H9 (cell line): ENCODE measurements at regions not wholly inside any gene's neighbourhood (a gene's known extent, or its start where the extent isn't known, plus 50 kb on each side); places are given as distances from the start of the nearest gene placed in this dataset.

Experiments used
- DNase-seq: peaks from one replicate; pipeline ENCODE4 v3.0.0-alpha.2; 2017
- H2AFZ ChIP-seq: one replicate; pipeline ENCODE4 v1.6.1; 2013; ENCODE audit warnings: mild to moderate bottlenecking, low read length, control low read depth, moderate library complexity
- H2AK5ac ChIP-seq: 2 replicates; pipeline ENCODE4 v1.6.1; 2013; ENCODE audit warnings: low read length, control low read depth, mixed read lengths; ENCODE audit not compliant: insufficient read length
- H2BK120ac ChIP-seq: one replicate; pipeline ENCODE4 v1.6.1; 2013; ENCODE audit warnings: low read depth, mild to moderate bottlenecking, low read length, control low read depth, inconsistent platforms; ENCODE audit not compliant: poor library complexity, severe bottlenecking
- H2BK12ac ChIP-seq: 2 replicates; pipeline ENCODE4 v1.6.1; 2013; ENCODE audit warnings: low read length, control low read depth, mixed read lengths, low read depth; ENCODE audit not compliant: insufficient read length
- H2BK15ac ChIP-seq: 2 replicates; pipeline ENCODE4 v1.6.1; 2013; ENCODE audit warnings: low read depth, low read length, control low read depth
- H2BK20ac ChIP-seq: one replicate; pipeline ENCODE4 v1.6.1; 2013; ENCODE audit warnings: low read depth, mild to moderate bottlenecking, low read length, control low read depth, inconsistent platforms; ENCODE audit not compliant: poor library complexity, severe bottlenecking
- H2BK5ac ChIP-seq: 2 replicates; pipeline ENCODE4 v1.6.1; 2013; ENCODE audit warnings: low read length, control low read depth, mixed read lengths; ENCODE audit not compliant: insufficient read length
- H3K14ac ChIP-seq: 2 replicates; pipeline ENCODE4 v1.6.1; 2013; ENCODE audit warnings: low read length, control low read depth; ENCODE audit not compliant: insufficient read depth
- H3K18ac ChIP-seq: 2 replicates; pipeline ENCODE4 v1.6.1; 2013; ENCODE audit warnings: low read depth, mild to moderate bottlenecking, mixed read lengths, low read length, control low read depth; ENCODE audit not compliant: insufficient read length
- H3K23ac ChIP-seq: 2 replicates; pipeline ENCODE4 v1.6.1; 2013; ENCODE audit warnings: low read length, control low read depth, mixed read lengths, low read depth; ENCODE audit not compliant: insufficient read length
- H3K23me2 ChIP-seq: 2 replicates; pipeline ENCODE4 v1.6.1; 2013; ENCODE audit warnings: low read depth, mild to moderate bottlenecking, mixed read lengths, low read length, control low read depth; ENCODE audit not compliant: insufficient read length, poor library complexity, severe bottlenecking
- H3K27ac ChIP-seq: 2 replicates; pipeline ENCODE4 v1.5.1; 2013; ENCODE audit warnings: low read length, control low read depth, mixed read lengths, low read depth; ENCODE audit not compliant: insufficient read length
- H3K27me3 ChIP-seq: 2 replicates; pipeline ENCODE4 v1.6.1; 2013; ENCODE audit warnings: low read length, control low read depth, inconsistent platforms; ENCODE audit not compliant: insufficient read depth
- H3K4ac ChIP-seq: 2 replicates; pipeline ENCODE4 v1.6.1; 2013; ENCODE audit warnings: low read depth, mild to moderate bottlenecking, control low read depth, inconsistent platforms, low read length, moderate library complexity
- H3K4me1 ChIP-seq: 2 replicates; pipeline ENCODE4 v1.6.1; 2013; ENCODE audit warnings: low read length, control low read depth, inconsistent platforms; ENCODE audit not compliant: insufficient read depth
- H3K4me2 ChIP-seq: 2 replicates; pipeline ENCODE4 v1.6.1; 2013; ENCODE audit warnings: low read length, control low read depth, mixed read lengths; ENCODE audit not compliant: insufficient read length, insufficient read depth
- H3K56ac ChIP-seq: 2 replicates; pipeline ENCODE4 v1.6.1; 2013; ENCODE audit warnings: low read depth, mild to moderate bottlenecking, mixed read lengths, low read length, control low read depth; ENCODE audit not compliant: insufficient read length
- H3K79me1 ChIP-seq: 2 replicates; pipeline ENCODE4 v1.6.1; 2013; ENCODE audit warnings: low read depth, mild to moderate bottlenecking, moderate library complexity, low read length, control low read depth, inconsistent platforms; ENCODE audit not compliant: insufficient read depth, poor library complexity, severe bottlenecking
- H3K79me2 ChIP-seq: 2 replicates; pipeline ENCODE4 v1.6.1; 2013; ENCODE audit warnings: low read length, control low read depth, inconsistent platforms; ENCODE audit not compliant: insufficient read depth
- H3K9ac ChIP-seq: 2 replicates; pipeline ENCODE4 v1.6.1; 2013; ENCODE audit warnings: low read length, control low read depth, mixed read lengths; ENCODE audit not compliant: insufficient read length; ENCODE audit errors: extremely low read depth
- H3K9me3 ChIP-seq: one replicate; pipeline ENCODE4 v1.6.1; 2013; ENCODE audit warnings: low read depth, low read length, inconsistent platforms; ENCODE audit not compliant: control insufficient read depth
- H3T11ph ChIP-seq: one replicate; pipeline ENCODE4 v1.6.1; 2013; ENCODE audit warnings: mild to moderate bottlenecking, low read length, control low read depth, inconsistent platforms
- H4K20me1 ChIP-seq: one replicate; pipeline ENCODE4 v1.6.1; 2013; ENCODE audit not compliant: control insufficient read depth, insufficient read length, insufficient read depth
- H4K5ac ChIP-seq: 2 replicates; pipeline ENCODE4 v1.6.1; 2013; ENCODE audit warnings: low read depth, mild to moderate bottlenecking, mixed read lengths, low read length, control low read depth; ENCODE audit not compliant: insufficient read length
- H4K8ac ChIP-seq: replicated peaks from 2 replicates; pipeline ENCODE4 v1.6.1; 2013; ENCODE audit warnings: low read length, control low read depth, mixed read lengths, low read depth; ENCODE audit not compliant: insufficient read length
- H4K91ac ChIP-seq: 2 replicates; pipeline ENCODE4 v1.6.1; 2013; ENCODE audit warnings: low read depth, mild to moderate bottlenecking, moderate library complexity, mixed read lengths, low read length, control low read depth; ENCODE audit not compliant: insufficient read length
- H3K27ac Mint-ChIP-seq, 3 experiments: 2 replicates in 2 of 3; 3 replicates in 1 of 3; pipeline ENCODE4 v1.8.0; 2020 to 2021; ENCODE audit warnings: mixed read lengths in 3 of 3, mild to moderate bottlenecking in 1 of 3, moderate library complexity in 1 of 3
- H3K27me3 Mint-ChIP-seq: 2 replicates; pipeline ENCODE4 v1.8.0; 2021; ENCODE audit warnings: low read depth, mild to moderate bottlenecking, moderate library complexity, mixed read lengths
- H3K36me3 Mint-ChIP-seq, 3 experiments: 2 replicates in 2 of 3; 3 replicates in 1 of 3; pipeline ENCODE4 v1.8.0; 2020 to 2021; ENCODE audit warnings: low read depth in 3 of 3, mixed read lengths in 3 of 3; ENCODE audit not compliant: insufficient read depth in 1 of 3
- H3K4me1 Mint-ChIP-seq, 2 experiments: 2 replicates each; pipeline ENCODE4 v1.8.0; 2020; ENCODE audit warnings: mixed read lengths in 2 of 2
- H3K4me3 Mint-ChIP-seq, 2 experiments: 2 replicates in 1 of 2; 3 replicates in 1 of 2; pipeline ENCODE4 v1.8.0; 2020 to 2021; ENCODE audit warnings: mild to moderate bottlenecking in 2 of 2, mixed read lengths in 2 of 2, moderate library complexity in 1 of 2
- H3K9me3 Mint-ChIP-seq, 2 experiments: 2 replicates in 1 of 2; 3 replicates in 1 of 2; pipeline ENCODE4 v1.8.0; 2020; ENCODE audit warnings: mild to moderate bottlenecking in 2 of 2, mixed read lengths in 2 of 2, moderate library complexity in 1 of 2
- CTCF ChIP-seq: fragments of 200-600 bp; sonication (generic); conservative IDR thresholded peaks from 3 replicates; pipeline ENCODE4 v1.8.0; 2021; ENCODE audit warnings: antibody characterized with exemption, mild to moderate bottlenecking
- WGBS: extraction: QIAGEN DNeasy Blood & Tissue Kit; methylation state at CpG from one replicate; pipeline ENCODE4 v1.1.7; 2013; ENCODE audit warnings: missing lambda C conversion rate, low lambda C conversion rate, mixed read lengths; ENCODE audit not compliant: insufficient read length; ENCODE audit errors: extremely low coverage; 5-methylcytosine and 5-hydroxymethylcytosine counted together

- no peak overlapping the region for H3K4me3 Mint-ChIP-seq
- Histone ChIP-seq H4K8ac (no peak overlapping the region), H3K56ac (no peak overlapping the region), H3K4me2 (no peak overlapping the region), H3K9ac (no peak overlapping the region), H2AK5ac (no peak overlapping the region), H3K14ac (no peak overlapping the region), H4K20me1 (no peaks in the 10 kb centered on the region), H3K27me3 (no peaks in the 10 kb centered on the region), H2BK15ac (no peak overlapping the region), H4K91ac (no peak overlapping the region), H3K23ac (no peak overlapping the region), H2AFZ (no peak overlapping the region), H2BK120ac (no peak overlapping the region), H2BK5ac (no peak overlapping the region), H4K5ac (no peak overlapping the region), H2BK20ac (no peak overlapping the region), H3K9me3 (no peaks in the 10 kb centered on the region), H3K4me1 (no peaks in the 10 kb centered on the region), H3K27ac (no peak overlapping the region), H2BK12ac (no peak overlapping the region), H3K23me2 (no peaks in the 10 kb centered on the region), H3T11ph (no peak overlapping the region), H3K18ac (no peak overlapping the region), H3K4ac (no peak overlapping the region), H3K79me1 (no peaks in the 10 kb centered on the region), H3K79me2 (no peaks in the 10 kb centered on the region)
- no peak overlapping the region for H3K27ac Mint-ChIP-seq
- WGBS, result no CpG with 5 or more reads among the region's 1 CpG
- peaks cover 0 to 2% (median 0%) of the 10 kb centered on the region in 3 experiments; a peak in 1 of 7 replicates for H3K36me3 Mint-ChIP-seq
- H3K27me3 Mint-ChIP-seq, result no peaks in the 10 kb centered on the region
- DNase-seq, result no peak
- TF ChIP-seq CTCF, result no peak
- no peaks in the 10 kb centered on the region for H3K9me3 Mint-ChIP-seq
- peaks cover 4 to 5% of the 10 kb centered on the region in 2 experiments for H3K4me1 Mint-ChIP-seq
Measured at GRCh38 chr6:103769431-103769830, 1090.3 kb downstream of the HACE1 start.
